Kidney epithelial cell (primary cell): ENCODE measurements at regions not wholly inside any gene's neighbourhood (a gene's known extent, or its start where the extent isn't known, plus 50 kb on each side); places are given as distances from the start of the nearest gene placed in this dataset.
A peak's percentile ranks its signal among the peaks of the same experiment; 100 is the strongest.

Experiments
- DNase-seq: peaks from one replicate; pipeline ENCODE4 v3.0.0-alpha.2; 2010; ENCODE audit warnings: low read depth
- H3K27me3 ChIP-seq: 2 replicates; pipeline ENCODE4 v1.6.0; 2011; ENCODE audit warnings: low read length; ENCODE audit not compliant: control insufficient read depth, insufficient read depth
- H3K36me3 ChIP-seq: 2 replicates; pipeline ENCODE4 v1.5.1; 2011; ENCODE audit warnings: low read length; ENCODE audit not compliant: control insufficient read depth, insufficient read depth
- H3K4me3 ChIP-seq: 2 replicates; pipeline ENCODE4 v1.5.1; 2011; ENCODE audit warnings: low read depth, mild to moderate bottlenecking, control low read depth, low read length
- TF ChIP-seq, protein P1 (sequence below): IDR thresholded peaks from 2 replicates; pipeline ENCODE4 v1.5.1; 2011; ENCODE audit warnings: mild to moderate bottlenecking, moderate library complexity, low read length, control low read depth, inconsistent platforms; ENCODE audit not compliant: insufficient read depth, poor library complexity, severe bottlenecking

GRCh38 chr1:22204989-22205913, 62.4 kb upstream of the WNT4 start:
- H3K36me3 ChIP-seq: no peaks in the 10 kb centered on the region
- TF ChIP-seq, protein P1, sequence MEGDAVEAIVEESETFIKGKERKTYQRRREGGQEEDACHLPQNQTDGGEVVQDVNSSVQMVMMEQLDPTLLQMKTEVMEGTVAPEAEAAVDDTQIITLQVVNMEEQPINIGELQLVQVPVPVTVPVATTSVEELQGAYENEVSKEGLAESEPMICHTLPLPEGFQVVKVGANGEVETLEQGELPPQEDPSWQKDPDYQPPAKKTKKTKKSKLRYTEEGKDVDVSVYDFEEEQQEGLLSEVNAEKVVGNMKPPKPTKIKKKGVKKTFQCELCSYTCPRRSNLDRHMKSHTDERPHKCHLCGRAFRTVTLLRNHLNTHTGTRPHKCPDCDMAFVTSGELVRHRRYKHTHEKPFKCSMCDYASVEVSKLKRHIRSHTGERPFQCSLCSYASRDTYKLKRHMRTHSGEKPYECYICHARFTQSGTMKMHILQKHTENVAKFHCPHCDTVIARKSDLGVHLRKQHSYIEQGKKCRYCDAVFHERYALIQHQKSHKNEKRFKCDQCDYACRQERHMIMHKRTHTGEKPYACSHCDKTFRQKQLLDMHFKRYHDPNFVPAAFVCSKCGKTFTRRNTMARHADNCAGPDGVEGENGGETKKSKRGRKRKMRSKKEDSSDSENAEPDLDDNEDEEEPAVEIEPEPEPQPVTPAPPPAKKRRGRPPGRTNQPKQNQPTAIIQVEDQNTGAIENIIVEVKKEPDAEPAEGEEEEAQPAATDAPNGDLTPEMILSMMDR: no peak
- DNase-seq: no peak
- H3K4me3 ChIP-seq: no peak overlapping the region
- H3K27me3 ChIP-seq: peaks cover 50% of the 10 kb centered on the region

GRCh38 chr1:22206551-22207125, 63.7 kb upstream of the WNT4 start:
- Histone ChIP-seq H3K36me3 (no peaks in the 10 kb centered on the region), H3K27me3 (peaks cover 63% of the 10 kb centered on the region), H3K4me3 (no peak overlapping the region)
- TF ChIP-seq, protein P1: no peak
- DNase-seq: no peak

DNA sequence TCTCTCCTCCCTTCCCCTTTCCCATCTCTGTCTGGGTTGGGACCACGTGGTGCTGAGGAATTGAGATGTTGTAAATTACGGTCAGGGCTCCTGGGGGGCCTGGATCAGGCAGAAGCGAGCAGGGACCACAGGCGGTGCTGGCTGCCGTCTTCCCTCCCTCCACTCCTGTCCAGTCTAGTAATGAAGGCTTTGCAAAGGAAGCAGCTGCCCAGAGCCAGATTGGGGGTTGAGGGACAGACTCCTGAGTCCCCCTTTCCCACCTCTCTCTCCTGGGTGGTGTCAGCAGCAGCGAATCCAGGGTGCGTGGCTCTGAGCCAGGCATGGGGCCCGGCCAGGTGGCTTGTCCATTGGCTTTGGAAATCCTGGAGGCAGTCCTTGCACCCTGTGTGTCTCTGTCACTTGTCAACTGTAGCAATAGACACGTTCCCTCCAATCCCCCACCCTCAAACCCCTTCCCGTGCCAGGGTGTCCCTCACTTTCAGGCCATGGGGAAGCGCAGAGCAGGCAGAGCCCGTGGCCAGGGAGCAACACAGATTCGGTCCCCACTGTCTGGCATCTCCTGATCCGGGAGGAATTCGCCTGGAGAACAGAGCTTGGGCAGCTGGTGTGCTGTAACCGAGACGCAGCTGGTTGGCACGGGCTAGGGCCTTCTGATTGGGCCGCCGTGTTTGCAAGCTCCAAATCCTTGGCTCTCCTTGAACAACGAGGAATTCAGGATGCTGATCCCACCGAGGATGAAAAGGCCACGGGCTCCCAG, 64.8 kb upstream of the WNT4 start:
- H3K4me3 ChIP-seq: no peak overlapping the region
- DNase-seq: no peak
- H3K36me3 ChIP-seq: no peaks in the 10 kb centered on the region
- TF ChIP-seq, protein P1: no peak
- peaks cover 70% of the 10 kb centered on the region for H3K27me3 ChIP-seq

DNA sequence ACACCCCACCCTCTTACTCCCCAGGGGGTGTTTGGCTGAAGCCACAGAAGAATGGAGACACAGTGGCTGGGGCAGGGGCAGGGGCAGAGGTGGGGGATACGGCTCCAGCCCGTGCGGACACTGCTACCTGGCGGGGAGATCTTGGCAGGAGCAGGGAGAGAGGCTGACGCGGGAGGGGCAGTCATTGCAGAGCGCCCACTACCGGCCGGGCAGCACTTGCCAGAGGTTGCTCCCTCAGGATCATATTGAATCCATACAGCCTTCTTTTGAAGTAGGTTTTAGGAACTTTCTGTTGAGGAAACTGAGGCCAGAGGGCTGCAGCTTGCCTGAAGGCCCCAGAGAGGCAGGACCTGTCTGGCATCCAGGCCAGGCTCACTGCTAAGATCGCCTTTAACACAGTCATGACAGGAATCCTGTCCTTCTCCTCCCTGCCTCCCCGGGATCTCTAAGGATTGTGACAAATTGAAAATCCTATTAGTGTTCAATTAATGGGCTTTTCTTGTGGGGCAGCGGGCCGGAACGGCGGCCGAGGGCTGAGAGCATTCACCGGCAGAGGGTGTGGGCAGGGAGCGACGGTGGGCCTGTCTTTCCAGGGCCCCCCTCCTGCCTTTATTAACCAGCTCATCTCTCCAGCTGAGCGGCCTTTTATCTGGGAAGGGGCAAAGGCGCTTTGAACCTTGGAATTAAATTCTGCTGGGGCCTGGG, 65.5 kb upstream of the WNT4 start:
- TF ChIP-seq, protein P1: peak; percentile 22
- Histone ChIP-seq H3K27me3 (peaks cover 72% of the 10 kb centered on the region), H3K36me3 (no peaks in the 10 kb centered on the region), H3K4me3 (no peak overlapping the region)
- DNase-seq: no peak

GRCh38 chr1:22208973-22209378, 66.1 kb upstream of the WNT4 start:
- Histone ChIP-seq H3K36me3 (no peaks in the 10 kb centered on the region), H3K27me3 (peaks cover 66% of the 10 kb centered on the region), H3K4me3 (no peak overlapping the region)
- TF ChIP-seq, protein P1: no peak
- no peak for DNase-seq
